GF-D8 (cell line): ENCODE measurements at regions not wholly inside any gene's neighbourhood (a gene's known extent, or its start where the extent isn't known, plus 50 kb on each side); places are given as distances from the start of the nearest gene placed in this dataset.

Experiments
- DNase-seq: peaks from one replicate; lab custom pipeline; 2025; lab: John Stamatoyannopoulos, UW

DNA sequence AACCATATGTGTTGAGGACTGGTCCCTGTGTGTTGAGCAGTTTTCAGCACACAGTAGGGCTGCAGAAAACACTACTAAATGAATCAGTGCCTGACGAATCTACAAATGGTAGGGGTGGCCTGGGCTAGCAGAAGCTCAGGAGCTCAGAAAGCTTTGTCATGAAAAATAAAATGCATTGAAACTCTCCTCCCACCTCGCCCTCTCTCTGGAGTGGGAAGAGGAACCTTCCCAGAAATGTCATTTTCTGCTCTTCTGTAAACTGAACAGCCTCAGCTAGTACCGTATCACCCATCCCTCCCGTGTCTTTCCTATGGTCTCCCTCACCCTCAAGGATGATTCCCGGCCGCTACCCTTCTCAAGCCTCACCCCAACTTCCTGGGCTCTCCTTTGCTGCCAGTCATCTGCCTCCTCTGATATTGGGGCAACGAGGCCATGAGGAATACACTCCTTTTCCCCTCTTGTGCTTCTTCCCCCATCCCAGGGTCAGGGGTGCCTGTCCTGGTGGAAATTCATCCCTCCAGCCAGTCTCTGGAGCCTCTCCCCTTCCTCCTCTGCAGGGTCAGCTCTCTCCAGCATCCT, 734.5 kb downstream of the PTPRU start:
- no peak for DNase-seq

DNA sequence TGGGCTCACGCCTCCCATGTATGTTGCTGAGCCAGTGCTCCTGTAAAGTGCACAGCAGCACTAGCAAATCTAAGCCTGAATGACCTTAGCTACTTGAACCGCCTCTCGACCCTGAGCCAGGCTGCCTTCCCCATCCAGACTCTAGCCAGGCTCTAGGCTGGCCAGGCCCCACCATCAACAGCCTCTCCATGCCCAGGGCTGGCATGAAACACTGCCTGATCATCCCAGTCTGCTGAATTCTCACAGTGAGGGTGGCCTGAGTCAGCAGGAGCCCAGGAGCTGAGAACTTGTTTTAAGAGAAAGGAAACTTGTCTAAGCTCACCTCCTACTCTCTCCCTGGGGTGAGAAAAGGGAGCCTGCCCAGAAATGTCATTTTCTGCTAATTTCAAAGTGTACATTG, 733.3 kb downstream of the PTPRU start:
- DNase-seq = no peak

DNA sequence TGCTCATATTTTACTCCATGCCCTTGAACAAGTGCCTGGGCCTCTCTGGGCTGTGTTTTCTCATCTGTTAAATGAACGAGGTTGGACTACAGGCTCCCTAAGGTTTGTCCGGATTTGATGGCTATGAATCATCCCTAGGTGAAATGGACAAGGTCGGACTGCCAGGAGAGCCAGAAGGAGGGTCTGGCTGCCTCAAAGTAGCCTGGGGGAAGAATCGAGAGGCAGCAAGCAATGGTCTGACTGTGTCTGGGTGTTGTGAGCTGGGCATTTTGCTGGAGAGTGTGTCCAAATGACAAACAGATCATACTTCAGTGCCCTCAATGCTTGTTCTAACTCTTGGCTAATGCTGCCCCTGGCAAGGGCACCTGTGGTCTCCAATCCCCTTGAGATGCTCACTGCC, 730.9 kb downstream of the PTPRU start:
- no peak for DNase-seq

DNA sequence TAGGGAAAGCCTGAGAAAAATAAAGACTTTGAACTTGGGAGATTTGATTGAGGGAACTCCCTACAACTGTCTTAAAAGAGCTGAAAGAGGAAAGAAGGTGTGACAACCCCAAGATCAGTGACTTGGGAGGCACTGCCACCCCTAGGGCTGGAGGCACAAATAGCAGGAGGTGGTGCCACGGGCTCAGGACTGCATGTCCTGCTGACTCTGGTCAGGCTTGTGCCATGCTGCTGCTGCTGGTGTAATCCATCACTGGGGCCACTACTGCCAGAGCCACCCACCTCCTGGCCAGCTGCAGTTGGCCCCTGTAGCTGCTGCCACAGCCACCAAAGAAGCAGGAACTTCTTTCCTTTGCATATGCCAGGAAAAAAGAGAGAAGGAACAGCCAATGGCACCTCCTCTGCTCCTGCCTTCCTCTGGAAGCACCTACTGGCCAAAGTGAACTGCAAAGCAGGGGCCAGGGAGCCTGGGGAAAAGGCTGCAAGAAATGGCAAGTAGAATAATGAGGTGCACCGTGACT, 730.3 kb downstream of the PTPRU start:
- no peak for DNase-seq

DNA sequence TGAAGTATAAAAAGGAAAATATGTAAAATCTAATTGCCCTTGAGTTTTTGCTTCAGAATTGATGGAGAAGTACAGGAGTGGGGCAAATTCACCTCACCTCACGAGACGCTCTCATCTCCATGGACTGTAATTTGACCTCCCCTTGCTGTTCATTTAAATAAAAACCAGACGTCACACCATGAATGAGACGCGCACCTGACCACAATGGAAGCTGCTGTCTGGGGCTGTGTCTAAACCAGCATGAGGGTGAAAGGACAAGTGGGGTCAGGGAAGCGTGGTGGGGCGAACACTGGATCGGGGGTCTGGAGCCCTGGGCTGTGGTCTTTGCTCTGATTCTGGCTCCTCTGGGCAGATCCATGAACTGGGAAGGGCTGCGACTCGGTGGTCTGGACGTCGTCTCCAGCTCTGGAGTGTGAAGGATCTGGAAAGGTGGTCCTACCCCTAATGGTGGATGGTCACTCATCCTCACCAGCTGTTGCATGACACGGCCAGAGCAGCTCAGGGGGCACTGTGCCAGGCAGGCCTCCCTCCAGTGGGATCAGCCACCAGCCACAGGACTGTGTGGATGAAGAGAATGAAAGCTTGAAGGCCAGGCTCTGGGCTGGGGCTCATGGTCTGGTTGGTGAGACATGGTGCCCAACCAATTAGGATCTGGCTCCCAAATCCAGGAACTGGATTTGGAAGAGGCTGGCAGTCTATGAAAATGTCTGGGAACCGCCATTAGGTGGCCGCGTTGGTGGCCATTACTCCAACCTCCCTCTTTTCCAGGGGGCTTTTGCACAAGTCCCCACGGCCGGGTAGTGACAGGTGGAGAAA, 728.6 kb downstream of the PTPRU start:
- no peak for DNase-seq

DNA sequence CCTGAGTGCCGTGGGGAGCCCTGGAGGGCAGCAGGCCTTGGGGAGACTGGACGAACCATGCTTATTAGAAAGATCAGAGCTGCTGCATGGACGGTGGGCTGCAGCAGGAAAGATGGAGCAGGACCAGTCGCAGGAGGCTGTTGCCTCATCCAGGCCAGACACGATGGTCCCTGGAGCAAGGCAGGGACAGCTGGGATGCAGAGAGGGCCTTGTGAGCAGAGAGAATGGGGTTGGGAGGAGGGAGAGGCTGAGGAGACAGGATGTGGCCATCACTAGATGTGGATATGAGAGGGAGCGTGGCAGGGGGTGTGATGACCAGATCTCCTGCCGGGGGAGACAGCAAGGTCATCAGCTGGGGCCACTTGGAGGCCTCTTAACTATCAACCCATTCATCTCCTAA, 727.6 kb downstream of the PTPRU start:
- DNase-seq = no peak

DNA sequence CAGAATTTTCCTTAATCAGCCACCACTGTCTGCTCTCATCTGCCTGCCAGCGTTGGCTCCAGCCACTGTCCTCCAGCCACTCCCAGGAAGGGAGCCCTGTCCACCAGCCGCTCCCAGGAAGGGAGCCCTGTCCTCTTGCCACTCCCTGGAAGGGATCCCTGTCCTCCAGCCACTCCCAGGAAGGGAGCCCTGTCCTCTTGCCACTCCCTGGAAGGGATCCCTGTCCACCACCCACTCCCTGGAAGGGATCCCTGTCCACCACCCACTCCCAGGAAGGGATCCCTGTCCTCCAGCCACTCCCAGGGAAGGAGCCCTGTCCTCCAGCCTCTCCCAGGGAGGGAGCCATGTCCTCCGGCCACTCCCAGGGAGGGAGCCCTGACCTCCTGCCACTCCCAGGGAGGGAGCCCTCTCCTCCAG, 726.5 kb downstream of the PTPRU start:
- no peak for DNase-seq

DNA sequence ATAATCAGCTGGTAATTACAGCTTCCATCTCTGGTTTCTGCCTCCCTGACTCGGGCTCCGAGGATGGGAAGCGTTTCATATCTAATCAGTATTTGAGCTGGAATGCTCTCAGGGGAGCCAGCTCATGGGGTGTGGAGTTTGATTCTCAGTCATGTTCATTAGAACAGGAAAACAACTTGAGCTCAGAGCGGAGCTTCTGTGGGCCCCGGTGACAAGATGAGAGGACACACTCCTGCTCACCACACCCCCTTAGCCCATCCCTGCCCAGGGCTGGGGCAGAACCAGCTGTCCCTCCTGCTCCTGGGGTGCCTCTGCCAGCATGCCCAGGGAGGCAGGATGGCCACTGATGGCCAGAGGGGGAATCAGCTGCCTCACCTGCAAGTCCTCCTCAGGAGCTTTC, 726.0 kb downstream of the PTPRU start:
- no peak for DNase-seq

DNA sequence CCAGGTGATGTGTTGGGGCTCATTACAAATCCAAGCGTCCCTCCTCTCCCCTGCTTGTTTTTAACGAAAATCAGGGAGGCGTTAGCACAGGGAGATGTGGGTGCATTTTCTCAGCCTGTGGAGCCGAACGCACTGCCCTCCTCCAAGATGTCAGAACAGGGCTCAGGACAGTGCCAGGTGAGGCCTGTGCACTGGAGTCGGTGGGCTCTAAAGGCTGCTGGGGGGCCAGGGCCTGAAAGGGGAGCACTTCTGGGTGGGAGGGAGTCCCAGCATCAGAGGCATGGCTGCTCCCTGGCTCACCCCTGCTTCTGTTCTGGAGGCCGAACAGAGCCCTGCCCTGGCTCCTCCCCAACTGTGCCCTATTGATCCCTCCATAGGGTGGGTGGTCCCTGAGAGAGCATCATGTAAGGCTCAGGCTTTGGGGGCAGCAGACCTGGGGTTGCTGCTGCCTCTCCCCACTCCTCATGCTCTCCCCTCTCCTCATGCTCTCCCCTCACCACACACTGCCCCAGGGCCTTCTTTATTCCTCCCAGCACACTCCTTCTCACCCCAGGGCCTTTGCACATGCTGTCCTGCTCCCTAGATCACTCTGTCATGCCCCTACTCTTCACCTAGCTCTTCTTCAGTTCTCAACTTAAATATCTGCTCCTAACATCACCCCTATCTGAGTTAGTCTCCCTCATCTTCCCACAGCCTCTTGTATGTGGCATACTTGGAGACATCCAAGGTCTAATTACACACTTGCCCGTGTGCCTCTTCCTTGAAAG, 725.2 kb downstream of the PTPRU start:
- DNase-seq = no peak

DNA sequence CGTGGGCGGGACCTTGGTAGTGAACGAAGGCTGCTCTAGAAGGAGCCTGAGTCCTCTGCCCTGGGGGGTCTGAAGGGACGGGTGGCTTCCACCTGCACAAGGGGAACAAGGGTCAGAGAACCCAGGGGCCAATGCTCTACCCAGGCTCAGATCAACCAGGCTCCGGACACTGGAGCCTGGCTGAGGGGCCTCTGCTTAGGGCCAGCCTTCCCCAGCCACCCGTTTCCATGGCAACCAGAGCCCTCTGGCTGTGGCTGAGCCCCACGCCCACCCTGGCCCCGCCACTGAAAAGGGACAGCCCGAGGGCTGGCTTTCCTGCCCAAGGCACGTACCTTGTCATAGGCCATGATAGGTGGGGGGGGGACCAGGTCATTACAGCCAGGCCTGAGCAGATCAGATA, 724.6 kb downstream of the PTPRU start:
- DNase-seq = no peak

DNA sequence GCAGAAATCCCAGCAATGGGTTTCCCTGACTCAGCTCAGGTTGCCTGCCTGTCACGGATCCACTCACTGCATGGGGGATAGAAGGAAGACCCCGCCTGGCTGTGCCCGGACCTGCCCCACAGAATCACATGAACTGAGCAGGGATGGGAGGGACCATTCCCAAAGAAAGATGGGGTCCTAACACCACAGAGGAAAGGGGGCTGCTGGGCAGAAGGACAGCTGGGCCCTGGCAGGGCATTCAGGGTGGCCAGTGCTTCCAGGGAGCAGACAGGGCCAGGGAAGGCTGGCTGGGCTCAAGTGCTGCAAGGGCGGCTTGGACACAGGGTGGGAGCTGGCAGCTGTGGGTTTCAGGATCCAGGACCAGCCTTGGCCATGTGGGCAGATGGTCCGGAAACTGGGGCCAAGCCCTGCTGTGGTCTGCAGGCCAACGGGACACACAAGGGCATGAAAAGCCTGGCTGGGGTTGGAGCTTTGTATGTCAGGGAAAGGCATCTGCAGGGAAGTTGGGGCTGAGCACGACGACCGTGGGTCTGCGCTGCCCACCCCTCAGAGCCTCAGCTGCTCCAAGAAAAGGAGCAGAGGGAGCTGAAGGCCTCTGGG, 723.9 kb downstream of the PTPRU start:
- DNase-seq = no peak

DNA sequence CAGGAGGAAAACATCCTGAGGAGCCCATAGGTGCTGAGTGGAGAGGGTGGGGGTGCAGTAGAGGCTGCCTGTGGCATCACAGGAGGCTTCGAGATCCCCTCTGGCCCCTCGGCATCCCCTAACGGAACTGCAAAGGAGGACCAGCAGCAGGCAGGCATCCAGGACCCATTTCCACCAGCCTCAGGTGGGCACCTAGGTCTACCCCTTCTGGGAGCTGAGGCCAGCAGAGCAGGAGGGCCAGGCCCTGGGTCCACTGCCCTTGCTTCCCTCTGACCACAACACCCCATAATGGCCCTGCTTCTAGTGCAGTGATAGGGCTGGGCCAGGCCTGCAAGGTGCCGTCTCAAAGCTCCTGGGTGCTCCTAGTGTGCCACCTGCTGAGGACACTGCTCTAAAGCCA, 723.0 kb downstream of the PTPRU start:
- no peak for DNase-seq

DNA sequence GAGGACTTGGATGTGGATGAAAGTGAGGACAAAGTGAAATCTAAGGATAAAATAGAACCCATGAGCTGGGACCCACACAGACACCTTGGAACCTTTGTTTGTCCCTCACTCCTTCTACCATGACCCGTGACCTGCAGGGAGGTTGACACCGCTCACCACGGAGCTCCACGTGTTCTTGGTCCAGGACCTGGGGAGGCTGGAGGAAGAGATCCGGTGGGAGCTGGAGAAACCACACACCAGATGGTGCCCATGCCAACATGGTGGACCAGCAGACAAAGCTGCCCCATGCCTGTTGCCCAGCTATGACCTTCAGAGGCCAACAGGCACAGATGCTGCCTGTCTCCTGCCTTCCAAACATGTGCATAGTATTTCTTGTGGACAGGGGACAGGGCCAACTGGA, 721.9 kb downstream of the PTPRU start:
- DNase-seq = no peak

DNA sequence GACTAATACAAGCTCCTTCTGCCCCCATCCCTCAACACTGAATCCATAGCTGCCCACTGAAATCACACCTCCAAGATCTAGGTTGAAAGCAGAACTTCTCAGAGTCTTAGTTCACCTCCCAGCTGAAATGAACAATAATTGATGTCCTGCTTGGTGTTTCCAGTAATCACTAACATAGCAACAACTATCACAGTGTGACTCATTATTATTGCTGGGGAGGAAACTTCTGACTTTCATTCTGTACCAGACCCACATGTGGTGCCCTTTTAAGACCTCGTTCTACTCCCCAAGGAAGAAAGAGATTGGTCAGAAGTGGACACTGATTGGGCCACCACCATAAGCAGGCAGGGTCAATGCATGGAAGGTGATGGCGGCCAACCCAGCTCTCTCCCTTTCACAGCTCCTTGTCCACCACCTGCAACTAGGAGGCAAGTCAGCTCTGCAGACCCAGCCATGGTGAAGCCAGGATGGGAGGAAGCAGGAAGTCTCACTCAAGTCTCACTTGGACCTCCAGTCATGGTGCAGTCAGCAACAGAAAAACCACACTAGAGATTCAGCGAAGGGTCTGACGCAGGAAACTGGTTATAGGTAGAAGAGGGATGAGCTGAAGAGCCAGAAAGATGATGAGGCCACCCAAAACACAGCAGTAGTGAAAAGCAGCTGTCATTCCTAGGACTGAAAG, 720.2 kb downstream of the PTPRU start:
- DNase-seq = no peak

DNA sequence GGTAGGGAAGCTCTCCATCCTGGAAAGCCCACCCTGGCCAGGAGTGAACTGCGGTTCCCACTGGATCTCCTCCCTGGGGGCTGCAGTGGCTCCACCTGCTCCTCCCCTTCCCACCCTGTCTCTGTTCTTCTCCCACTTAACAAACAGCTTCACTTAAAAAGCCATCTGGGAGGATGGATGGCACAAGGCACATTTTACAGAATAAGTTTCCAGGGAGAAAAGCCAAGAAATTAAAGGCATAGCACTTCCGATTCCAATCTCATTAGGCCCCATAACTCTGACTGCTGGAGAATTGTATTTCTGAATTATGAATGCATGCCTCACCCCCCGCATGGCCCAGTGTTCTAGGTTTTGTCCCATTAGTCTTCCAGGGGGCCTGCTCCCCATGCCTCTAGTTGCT, 718.3 kb downstream of the PTPRU start:
- DNase-seq = no peak

DNA sequence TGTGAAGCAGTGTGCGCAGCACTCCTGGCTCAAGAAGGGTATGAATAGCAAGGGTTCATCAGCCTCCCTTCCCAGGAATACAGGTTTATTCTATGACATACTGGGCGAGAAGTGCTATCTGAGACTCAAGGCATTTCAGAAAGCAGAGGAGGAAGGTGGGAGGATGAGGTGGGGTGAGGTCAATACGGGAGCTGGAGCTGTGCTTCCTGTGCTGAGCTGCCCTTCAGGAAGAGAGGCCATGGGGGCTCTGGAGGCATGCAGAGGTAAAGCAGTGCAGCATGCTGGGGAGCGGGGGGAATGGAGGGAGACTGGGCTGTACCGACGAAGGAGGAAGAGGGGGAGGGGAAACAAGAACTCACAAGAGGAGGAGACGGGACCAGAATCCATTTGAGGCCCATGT, 717.6 kb downstream of the PTPRU start:
- DNase-seq = no peak

DNA sequence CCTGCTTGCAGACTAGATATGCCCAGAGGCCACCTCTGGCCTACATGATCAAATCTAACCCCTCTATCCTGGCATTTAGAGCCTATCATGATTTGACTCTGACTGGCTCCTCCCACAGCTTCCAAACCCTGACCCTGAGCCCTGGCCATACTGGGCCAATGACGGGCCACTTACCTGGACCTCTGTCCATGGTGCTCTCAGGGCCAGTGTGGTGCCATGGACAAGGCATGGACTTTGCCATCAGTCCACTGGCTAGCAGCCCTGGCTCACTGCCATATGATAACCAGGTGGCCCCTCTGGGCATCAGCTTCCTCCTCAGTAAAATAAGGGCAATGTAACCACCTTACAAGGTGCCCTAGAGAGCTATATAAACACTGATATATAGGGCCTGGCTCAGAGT, 713.4 kb downstream of the PTPRU start:
- no peak for DNase-seq

DNA sequence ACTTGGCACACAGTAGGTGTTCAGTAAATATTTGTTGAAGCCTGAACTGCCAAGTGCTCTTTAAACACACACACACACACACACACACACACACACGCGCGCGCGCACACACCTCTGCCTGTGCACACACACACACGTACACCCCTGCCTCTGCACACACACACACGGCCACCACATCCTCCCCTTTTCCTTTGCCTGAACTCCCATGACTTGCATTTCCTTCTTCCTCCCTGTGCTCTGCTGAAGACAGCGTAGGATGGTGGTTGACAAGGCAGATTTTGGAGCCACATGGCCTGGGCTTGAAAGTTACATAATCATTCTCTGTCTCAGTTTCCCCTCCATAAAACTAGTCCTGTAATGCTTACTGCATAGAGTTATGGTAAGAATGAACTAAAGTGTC, 712.3 kb downstream of the PTPRU start:
- no peak for DNase-seq

DNA sequence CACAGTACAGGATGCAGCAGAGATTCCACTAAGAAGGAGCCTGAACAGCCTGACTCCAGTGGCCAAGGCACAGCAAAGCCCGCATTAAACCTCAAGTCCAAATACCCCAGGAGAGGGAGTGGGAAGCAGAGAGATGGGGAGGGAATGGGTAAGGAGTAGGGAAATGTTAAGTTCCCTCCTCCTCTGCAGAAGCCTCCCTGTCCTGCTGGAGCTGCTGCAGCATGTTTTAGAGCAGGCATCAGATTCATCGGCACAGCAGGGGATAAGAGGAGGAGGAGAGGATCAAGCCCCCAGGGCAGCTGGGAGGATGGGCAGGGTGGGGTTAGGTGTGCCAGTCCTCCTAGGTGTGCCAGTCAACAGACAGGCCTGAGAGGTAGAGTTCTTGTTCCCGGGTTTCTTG, 709.7 kb downstream of the PTPRU start:
- DNase-seq = no peak

DNA sequence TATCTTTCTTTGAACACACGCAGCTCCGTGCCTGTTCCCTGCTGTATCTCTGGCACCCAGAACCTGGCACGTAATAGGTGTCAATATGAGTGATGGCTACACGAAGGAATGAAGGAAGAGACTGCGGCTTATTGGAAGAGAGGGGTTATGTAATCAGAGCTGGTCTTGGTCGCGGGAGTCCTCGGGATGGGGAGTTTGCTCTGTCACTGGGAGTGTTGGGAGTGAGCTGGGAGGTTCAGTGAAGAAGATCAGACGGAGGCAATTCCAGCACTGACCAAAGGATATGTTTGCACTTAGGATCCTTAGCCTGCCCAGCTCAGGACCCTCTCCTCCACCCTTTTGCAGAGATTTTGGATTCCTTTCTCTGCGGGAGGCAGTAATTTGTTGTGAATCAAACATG, 709.1 kb downstream of the PTPRU start:
- DNase-seq = no peak

DNA sequence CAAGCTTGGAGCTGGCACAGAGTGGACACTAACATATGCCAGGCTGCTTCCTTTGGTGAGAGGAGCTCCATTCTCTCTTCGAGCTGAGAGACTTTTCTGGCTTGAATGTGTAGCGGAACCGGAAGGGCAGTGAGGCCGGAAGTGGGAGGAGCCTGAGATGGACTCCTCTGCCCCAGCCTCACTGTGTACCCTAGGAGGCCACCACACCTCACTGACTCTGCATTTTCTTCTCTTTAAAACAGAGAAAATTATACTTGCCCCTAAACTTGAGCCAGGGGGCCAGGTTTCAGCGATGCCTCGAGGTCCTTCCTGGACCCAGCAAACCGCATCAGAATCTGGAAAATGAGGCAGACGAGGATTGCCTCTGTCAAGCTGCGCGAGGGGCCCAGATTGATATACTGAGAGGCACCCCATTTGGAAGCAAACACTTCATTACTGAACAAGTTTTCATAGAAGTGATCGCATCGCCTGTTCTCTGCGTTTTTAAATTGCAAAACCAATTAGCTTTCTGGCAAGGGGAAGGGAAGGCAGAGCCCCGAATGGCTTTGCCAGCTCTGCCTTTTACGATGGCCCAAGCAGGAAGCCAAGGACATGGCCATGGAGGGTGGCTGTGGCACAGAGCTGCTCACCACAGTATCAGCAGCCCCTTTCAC, 708.1 kb downstream of the PTPRU start:
- no peak for DNase-seq

DNA sequence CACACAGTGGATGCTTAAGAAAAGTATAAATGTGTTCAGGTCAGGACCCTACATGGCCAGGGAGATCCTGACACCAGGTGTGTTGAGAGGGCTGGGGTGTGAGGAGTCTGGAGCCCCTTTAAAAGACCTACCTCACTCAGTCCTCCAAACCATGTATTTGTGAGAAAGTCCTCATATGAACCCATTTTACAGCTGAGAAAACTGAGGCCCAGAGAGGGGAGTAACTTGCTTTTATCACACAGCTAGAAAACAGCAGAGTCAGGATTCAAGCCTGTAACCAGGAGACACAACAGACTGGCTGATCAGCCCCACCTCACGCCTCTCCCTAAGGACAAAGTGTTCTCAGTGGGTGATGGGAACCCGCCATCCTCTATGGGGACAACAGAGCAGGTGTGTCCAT, 706.7 kb downstream of the PTPRU start:
- no peak for DNase-seq
